Aorta (tissue), 5 donors: ENCODE measurements at regions not wholly inside any gene's neighbourhood (a gene's known extent, or its start where the extent isn't known, plus 50 kb on each side); places are given as distances from the start of the nearest gene placed in this dataset.

Experiments used
- ATAC-seq: fragments of 200-7000 bp; cut with Tn5 transposase; one replicate; pipeline ENCODE4 v1.9.1; 2022; ENCODE audit warnings: moderate library complexity; ENCODE audit not compliant: low FRiP score
- DNase-seq, 2 donors: peaks; one replicate each; pipeline ENCODE4 v3.0.0-alpha.2; 2020
- H3K27ac ChIP-seq, 2 donors: one replicate each; pipeline ENCODE4 v1.5.1; 2013; ENCODE audit warnings: low read length in 2 of 2, mild to moderate bottlenecking in 2 of 2, moderate library complexity in 2 of 2, control low read depth in 1 of 2, inconsistent platforms in 1 of 2, low read depth in 1 of 2
- H3K27me3 ChIP-seq, 2 donors: one replicate each; pipeline ENCODE4 v1.6.1; 2013; ENCODE audit warnings: control low read depth in 1 of 2, low read length in 1 of 2, mild to moderate bottlenecking in 1 of 2, moderate library complexity in 1 of 2; ENCODE audit not compliant: insufficient read depth in 2 of 2, control insufficient read depth in 1 of 2
- H3K36me3 ChIP-seq, 2 donors: one replicate each; pipeline ENCODE4 v1.6.1; 2013; ENCODE audit warnings: control low read depth in 1 of 2, low read length in 1 of 2, mild to moderate bottlenecking in 1 of 2; ENCODE audit not compliant: insufficient read depth in 2 of 2, control insufficient read depth in 1 of 2
- H3K4me1 ChIP-seq, 2 donors: one replicate each; pipeline ENCODE4 v1.6.1; 2013; ENCODE audit warnings: low read length in 2 of 2, control low read depth in 1 of 2, mild to moderate bottlenecking in 1 of 2, moderate library complexity in 1 of 2; ENCODE audit not compliant: insufficient read depth in 2 of 2, control insufficient read depth in 1 of 2
- H3K4me3 ChIP-seq, 2 donors: one replicate each; pipeline ENCODE4 v1.5.1; 2013; ENCODE audit warnings: low read length in 2 of 2, control low read depth in 1 of 2, mild to moderate bottlenecking in 1 of 2
- H3K9me3 ChIP-seq: one replicate; pipeline ENCODE4 v1.6.1; 2013; ENCODE audit warnings: mild to moderate bottlenecking, low read length; ENCODE audit not compliant: control insufficient read depth
- WGBS, 2 donors: extraction: QIAGEN DNeasy Blood & Tissue Kit; methylation state at CpG; one replicate each; pipeline ENCODE4 v1.1.7; 2013; 5-methylcytosine and 5-hydroxymethylcytosine counted together
- intact Hi-C, 2 donors: fragments of 100-400 bp; cut with DNase I; formaldehyde crosslinking; loops; one replicate each; pipeline versions ENCODE4 v1.14.2 to v1.15.0; 2022
- donor health status: healthy with polysubstance abuse.
- donor health status: Bipolar disorder and iron deficiency.
- donor health status: DM: no; HTN: no; CAD: no.
- donor health status: DM: no; HTN: no; CAD: no.
- donor health status: DM: yes; HTN: yes; CAD: no.

DNA sequence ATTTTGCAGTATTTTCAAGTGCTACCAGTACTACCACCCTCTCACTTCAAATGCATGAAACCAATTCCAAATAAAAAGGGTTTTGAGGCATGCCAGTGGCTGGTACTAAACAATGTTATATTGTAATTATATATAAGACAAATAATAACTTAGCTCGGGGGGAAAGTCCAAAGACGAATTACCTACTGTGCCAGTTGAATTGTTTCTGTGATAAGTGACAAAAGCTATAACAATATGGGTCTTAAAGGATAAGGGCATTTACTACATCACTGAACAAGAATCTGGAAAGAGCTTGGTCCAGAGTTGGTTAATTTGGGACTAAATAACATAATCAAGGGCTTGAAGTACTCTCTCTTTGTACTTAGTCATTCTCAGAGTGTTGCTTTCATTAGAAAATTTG, 404.7 kb upstream of the CHAC2 start:
- ATAC-seq (no peak), DNase-seq (no peak)
- no peaks in the 10 kb centered on the region for H3K9me3 ChIP-seq
- H3K36me3 ChIP-seq = no peaks in the 10 kb centered on the region
- no peak overlapping the region for H3K27ac ChIP-seq
- H3K4me1 ChIP-seq = no peaks in the 10 kb centered on the region
- WGBS, 2 donors = 79 to 81% methylated on average over 2 of the region's 2 CpGs
- no peak overlapping the region for H3K4me3 ChIP-seq
- intact Hi-C loops = no loop called here
- H3K27me3 ChIP-seq = no peaks in the 10 kb centered on the region

DNA sequence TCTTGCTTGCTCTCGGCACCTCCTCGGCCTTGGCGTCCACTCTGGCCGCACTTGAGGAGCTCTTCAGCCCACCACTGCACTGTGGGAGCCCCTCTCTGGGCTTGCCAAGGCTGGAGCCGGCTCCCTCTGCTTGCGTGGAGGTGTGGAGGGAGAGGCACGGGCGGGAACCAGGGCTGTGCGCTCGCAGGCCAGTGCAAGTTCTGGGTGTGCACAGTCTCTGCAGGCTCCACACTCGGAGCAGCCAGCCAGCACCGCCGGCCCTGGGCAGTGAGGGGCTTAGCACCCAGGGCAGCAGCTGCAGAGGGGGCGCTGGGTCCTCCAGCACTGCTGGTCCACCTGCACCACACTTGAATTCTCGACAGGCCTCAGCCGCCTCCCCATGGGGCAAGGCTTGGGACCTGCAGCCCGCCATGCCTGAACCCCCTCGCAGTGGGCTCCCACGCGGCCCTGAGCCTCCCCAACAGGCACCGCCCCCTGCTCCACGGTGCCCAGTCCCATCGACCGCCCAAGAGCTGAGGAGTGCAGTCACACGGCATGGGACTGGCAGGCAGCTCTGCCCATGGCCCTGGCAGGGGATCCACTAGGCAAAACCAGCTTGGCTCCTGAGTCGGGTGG, 411.2 kb upstream of the CHAC2 start:
- peak; percentile 19 for ATAC-seq
- Histone ChIP-seq H3K27ac (no peak overlapping the region), H3K4me1 (no peaks in the 10 kb centered on the region), H3K9me3 (no peaks in the 10 kb centered on the region), H3K27me3 (no peaks in the 10 kb centered on the region), H3K36me3 (no peaks in the 10 kb centered on the region), H3K4me3 (no peak overlapping the region)
- DNase-seq = peak in 1 of 2 donors; percentile 53
- 95 to 97% methylated on average over 26 of the region's 26 CpGs for WGBS, 2 donors
- intact Hi-C loops = no loop called here

DNA sequence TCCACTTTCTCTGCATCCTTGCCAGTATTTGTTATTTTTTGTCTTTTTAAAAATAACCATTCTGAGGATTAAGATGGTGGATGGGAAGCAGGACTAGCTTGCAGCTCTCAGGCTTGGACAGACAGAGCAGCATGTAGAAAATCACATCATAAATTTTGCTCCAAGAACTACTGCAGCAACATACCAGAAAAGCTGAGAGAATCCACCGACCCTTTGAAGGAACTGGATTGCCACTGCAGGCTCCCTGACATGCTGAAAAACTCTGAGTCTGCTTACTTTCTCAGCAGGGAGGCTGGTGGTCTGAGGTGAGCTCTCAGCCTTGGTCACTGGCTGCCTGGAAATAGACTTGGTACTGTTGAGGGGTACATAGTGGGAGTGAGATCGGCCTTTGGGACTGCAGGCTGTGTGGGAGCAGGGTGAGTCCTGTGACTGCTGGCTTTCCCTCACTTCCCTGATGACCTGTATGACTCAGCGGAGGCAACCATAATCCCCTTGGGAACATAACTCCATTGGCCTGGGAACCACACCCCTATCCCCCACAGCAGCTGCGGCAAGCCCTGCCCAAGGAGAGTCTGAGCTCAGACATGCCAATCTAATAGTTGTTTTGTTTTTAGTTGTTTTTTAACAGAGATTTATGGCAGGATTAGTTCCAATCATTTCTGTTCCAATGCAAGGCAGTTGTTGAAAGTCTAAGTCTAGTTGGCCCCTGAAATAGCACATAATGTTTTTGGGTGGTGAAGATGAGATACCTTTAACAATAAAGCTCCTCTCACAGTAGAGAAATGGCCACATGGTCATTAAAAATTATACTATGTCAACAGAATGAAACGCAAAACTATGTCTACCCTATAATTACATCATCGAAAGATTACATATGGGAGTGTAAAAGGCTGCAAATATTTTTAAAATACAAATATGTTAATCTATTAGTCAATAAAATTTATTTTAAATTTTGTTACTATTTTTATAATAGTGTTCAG, 414.2 kb upstream of the CHAC2 start:
- no peak overlapping the region for H3K27ac ChIP-seq
- intact Hi-C loops = no loop called here
- no peaks in the 10 kb centered on the region for H3K27me3 ChIP-seq
- DNase-seq = peak in 1 of 2 donors; percentile 48
- 52 to 61% methylated on average over 6 of the region's 6 CpGs for WGBS, 2 donors
- H3K4me3 ChIP-seq = no peak overlapping the region
- no peak for ATAC-seq
- H3K4me1 ChIP-seq = no peaks in the 10 kb centered on the region
- H3K36me3 ChIP-seq = no peaks in the 10 kb centered on the region
- no peaks in the 10 kb centered on the region for H3K9me3 ChIP-seq

- Histone ChIP-seq H3K27ac (no peak overlapping the region), H3K27me3 (no peaks in the 10 kb centered on the region), H3K4me1 (no peaks in the 10 kb centered on the region), H3K4me3 (no peak overlapping the region), H3K9me3 (no peaks in the 10 kb centered on the region), H3K36me3 (no peaks in the 10 kb centered on the region)
- 83 to 84% methylated on average over 3 of the region's 3 CpGs for WGBS, 2 donors
- ATAC-seq (no peak), DNase-seq (no peak)
- intact Hi-C loops = no loop called here
Measured at GRCh38 chr2:53347269-53347668, 420.3 kb upstream of the CHAC2 start.

DNA sequence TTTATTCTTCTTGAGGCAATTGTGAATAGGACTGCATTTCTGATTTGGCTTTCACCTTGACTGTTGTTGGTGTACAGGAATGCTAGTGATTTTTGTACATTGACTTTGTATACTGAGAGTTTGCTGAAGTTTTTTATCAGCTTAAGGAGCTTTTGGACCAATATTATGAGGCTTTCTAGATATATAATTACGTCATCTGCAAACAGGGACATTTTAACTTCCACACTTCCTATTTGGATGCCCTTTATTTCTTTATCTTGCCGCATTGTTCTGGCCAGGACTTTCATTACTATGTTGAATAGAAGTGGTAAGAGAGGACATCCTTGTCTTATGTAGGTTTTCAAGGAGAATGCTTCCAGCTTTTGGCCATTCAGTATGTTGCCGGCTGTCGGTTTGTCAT, 425.4 kb upstream of the CHAC2 start:
- no peak for ATAC-seq
- no peak for DNase-seq
- Histone ChIP-seq H3K27me3 (no peaks in the 10 kb centered on the region), H3K4me1 (no peaks in the 10 kb centered on the region), H3K9me3 (no peaks in the 10 kb centered on the region), H3K4me3 (no peak overlapping the region), H3K27ac (no peak overlapping the region), H3K36me3 (no peaks in the 10 kb centered on the region)
- intact Hi-C loops = no loop called here
- WGBS, 2 donors = 95 to 96% methylated on average over 4 of the region's 4 CpGs

DNA sequence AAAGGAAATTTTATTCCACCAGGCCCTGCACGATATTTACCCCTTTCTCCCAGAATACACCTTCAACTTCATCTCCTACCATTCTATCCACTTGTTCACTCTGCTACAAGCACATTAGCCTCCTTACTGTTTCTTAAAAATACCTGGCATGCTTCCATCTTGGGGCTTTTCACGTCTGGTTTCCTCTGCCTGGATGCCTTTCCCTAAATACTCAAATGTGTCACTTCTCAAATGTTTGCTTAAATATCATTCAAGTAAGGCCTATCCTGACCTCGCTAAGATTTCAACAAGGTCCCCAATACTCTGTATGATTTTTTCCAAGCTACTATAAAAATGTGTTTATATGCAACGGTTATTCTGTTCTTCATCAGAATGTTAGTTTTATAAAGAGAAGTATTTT, 433.0 kb upstream of the CHAC2 start:
- Histone ChIP-seq H3K4me1 (no peaks in the 10 kb centered on the region), H3K27ac (no peak overlapping the region), H3K27me3 (no peaks in the 10 kb centered on the region), H3K4me3 (no peak overlapping the region), H3K9me3 (no peaks in the 10 kb centered on the region), H3K36me3 (no peaks in the 10 kb centered on the region)
- WGBS, 2 donors = 22 to 25% methylated on average over 4 of the region's 4 CpGs
- intact Hi-C loops = no loop called here
- DNase-seq (no peak), ATAC-seq (no peak)

GRCh38 chr2:53331667-53332066, 435.9 kb upstream of the CHAC2 start:
- Histone ChIP-seq H3K36me3 (no peaks in the 10 kb centered on the region), H3K27ac (no peak overlapping the region), H3K4me3 (no peak overlapping the region), H3K4me1 (no peaks in the 10 kb centered on the region), H3K9me3 (no peaks in the 10 kb centered on the region), H3K27me3 (no peaks in the 10 kb centered on the region)
- intact Hi-C loops = no loop called here
- 72 to 95% methylated on average over 2 of the region's 2 CpGs for WGBS, 2 donors
- DNase-seq (no peak), ATAC-seq (no peak)

- 62 to 72% methylated on average over 5 of the region's 5 CpGs for WGBS, 2 donors
- Histone ChIP-seq H3K27ac (no peak overlapping the region), H3K4me1 (no peaks in the 10 kb centered on the region), H3K9me3 (no peaks in the 10 kb centered on the region), H3K36me3 (no peaks in the 10 kb centered on the region), H3K4me3 (no peak overlapping the region), H3K27me3 (no peaks in the 10 kb centered on the region)
- ATAC-seq (no peak), DNase-seq (no peak)
- intact Hi-C loops = no loop called here
Measured at GRCh38 chr2:53317861-53318260, 449.7 kb upstream of the CHAC2 start.

DNA sequence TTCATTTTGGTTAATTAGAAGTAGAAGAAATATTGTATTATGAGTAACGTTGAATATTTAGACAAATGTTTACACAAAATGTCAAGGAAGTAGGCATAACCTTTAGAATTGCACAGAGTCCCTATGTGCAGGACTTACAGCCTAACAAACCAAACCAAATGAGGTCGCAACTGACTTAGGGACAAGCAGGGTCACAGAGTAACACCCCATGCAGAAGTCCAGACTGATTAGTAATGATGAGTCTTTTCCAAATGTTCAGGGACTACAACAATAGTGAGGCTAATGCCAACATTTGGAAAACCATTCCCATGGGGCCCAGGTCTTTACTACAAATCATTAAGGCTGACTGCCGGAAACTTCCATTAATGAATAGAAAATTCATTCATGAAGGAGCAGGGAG, 452.5 kb upstream of the CHAC2 start:
- H3K27ac ChIP-seq = no peak overlapping the region
- H3K27me3 ChIP-seq = no peaks in the 10 kb centered on the region
- H3K36me3 ChIP-seq = no peaks in the 10 kb centered on the region
- 80 to 87% methylated on average over 3 of the region's 3 CpGs for WGBS, 2 donors
- ATAC-seq = no peak
- no peak for DNase-seq
- H3K4me3 ChIP-seq = no peak overlapping the region
- no peaks in the 10 kb centered on the region for H3K9me3 ChIP-seq
- intact Hi-C loops = no loop called here
- H3K4me1 ChIP-seq = no peaks in the 10 kb centered on the region
